Left lung (tissue), 4 donors: ENCODE measurements at regions not wholly inside any gene's neighbourhood (a gene's known extent, or its start where the extent isn't known, plus 50 kb on each side); places are given as distances from the start of the nearest gene placed in this dataset.
A peak's percentile ranks its signal among the peaks of the same experiment; 100 is the strongest.

Source experiments
- ATAC-seq: fragments of 200-7000 bp; cut with Tn5 transposase; one replicate; pipeline ENCODE4 v1.9.1; 2020; ENCODE audit warnings: moderate library complexity
- DNase-seq, 4 donors: peaks; one replicate each; pipeline ENCODE4 v3.0.0-alpha.2; 2013 to 2020
- H3K27ac ChIP-seq, 2 donors: fragments of 200-600 bp; sonication (generic) in 1 of 2; one replicate each; pipeline versions ENCODE4 v1.5.0 to v1.8.0; 2020 to 2021
- H3K27me3 ChIP-seq, 2 donors: fragments of 200-600 bp; sonication (generic) in 1 of 2; one replicate each; pipeline versions ENCODE4 v1.5.0 to v1.8.0; 2020 to 2021
- H3K36me3 ChIP-seq, 2 donors: fragments of 200-600 bp; sonication (generic) in 1 of 2; one replicate each; pipeline versions ENCODE4 v1.5.0 to v1.8.0; 2020 to 2021
- H3K4me1 ChIP-seq, 2 donors: fragments of 200-600 bp; one replicate each; pipeline ENCODE4 v1.8.0; 2021
- H3K4me3 ChIP-seq, 2 donors: fragments of 200-600 bp; sonication (generic) in 1 of 2; one replicate each; pipeline versions ENCODE4 v1.5.0 to v1.8.0; 2020 to 2021; ENCODE audit warnings: mild to moderate bottlenecking in 1 of 2
- H3K9me3 ChIP-seq, 2 donors: fragments of 200-600 bp; sonication (generic) in 1 of 2; one replicate each; pipeline versions ENCODE4 v1.5.0 to v1.8.0; 2020 to 2021
- intact Hi-C, 2 donors: fragments of 100-400 bp; cut with DNase I; formaldehyde crosslinking; loops; one replicate each; pipeline versions ENCODE4 v1.11.2 to v1.14.2; 2022
- TF ChIP-seq, protein P1 (sequence below), 2 donors: fragments of 200-600 bp; sonication (generic) in 1 of 2; IDR thresholded peaks; one replicate each; pipeline versions ENCODE4 v1.5.0 to v1.8.0; 2021; ENCODE audit warnings: antibody characterized with exemption in 2 of 2
- donor health status: DM: no; HTN: yes; CAD: no.
- donor health status: DM: no; HTN: no; CAD: no.

DNA sequence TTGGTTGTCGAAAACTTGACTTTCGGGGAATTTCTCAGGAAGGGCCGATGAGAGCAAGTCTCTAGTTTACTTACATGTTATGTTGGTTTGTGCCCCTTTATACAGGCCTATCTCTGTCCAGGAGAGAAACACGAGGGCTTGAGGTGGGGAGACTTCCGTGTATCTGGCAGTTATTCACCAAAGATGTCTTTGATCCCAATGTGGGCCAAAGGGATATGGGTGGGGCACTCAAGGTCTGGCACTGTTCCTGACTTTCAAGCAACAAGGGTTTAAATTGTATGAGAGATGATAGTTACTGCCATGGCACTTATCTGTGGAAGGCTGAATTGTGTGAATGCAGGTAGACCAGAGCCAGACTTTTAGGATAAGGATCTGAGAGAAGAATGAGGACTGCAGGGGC is 137.2 kb upstream of the DHRS4 start:
- intact Hi-C loops, result no loop called here
- H3K4me1 ChIP-seq, result no peaks in the 10 kb centered on the region
- no peak overlapping the region for H3K4me3 ChIP-seq
- TF ChIP-seq, protein P1, sequence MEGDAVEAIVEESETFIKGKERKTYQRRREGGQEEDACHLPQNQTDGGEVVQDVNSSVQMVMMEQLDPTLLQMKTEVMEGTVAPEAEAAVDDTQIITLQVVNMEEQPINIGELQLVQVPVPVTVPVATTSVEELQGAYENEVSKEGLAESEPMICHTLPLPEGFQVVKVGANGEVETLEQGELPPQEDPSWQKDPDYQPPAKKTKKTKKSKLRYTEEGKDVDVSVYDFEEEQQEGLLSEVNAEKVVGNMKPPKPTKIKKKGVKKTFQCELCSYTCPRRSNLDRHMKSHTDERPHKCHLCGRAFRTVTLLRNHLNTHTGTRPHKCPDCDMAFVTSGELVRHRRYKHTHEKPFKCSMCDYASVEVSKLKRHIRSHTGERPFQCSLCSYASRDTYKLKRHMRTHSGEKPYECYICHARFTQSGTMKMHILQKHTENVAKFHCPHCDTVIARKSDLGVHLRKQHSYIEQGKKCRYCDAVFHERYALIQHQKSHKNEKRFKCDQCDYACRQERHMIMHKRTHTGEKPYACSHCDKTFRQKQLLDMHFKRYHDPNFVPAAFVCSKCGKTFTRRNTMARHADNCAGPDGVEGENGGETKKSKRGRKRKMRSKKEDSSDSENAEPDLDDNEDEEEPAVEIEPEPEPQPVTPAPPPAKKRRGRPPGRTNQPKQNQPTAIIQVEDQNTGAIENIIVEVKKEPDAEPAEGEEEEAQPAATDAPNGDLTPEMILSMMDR (IDR thresholded peaks at IDR 0.05), result no peak
- H3K27me3 ChIP-seq, result no peaks in the 10 kb centered on the region
- ATAC-seq, result no peak
- DNase-seq, result no peak
- no peak overlapping the region for H3K27ac ChIP-seq
- no peaks in the 10 kb centered on the region for H3K36me3 ChIP-seq
- peaks cover 0 to 15% of the 10 kb centered on the region in 2 donors for H3K9me3 ChIP-seq

DNA sequence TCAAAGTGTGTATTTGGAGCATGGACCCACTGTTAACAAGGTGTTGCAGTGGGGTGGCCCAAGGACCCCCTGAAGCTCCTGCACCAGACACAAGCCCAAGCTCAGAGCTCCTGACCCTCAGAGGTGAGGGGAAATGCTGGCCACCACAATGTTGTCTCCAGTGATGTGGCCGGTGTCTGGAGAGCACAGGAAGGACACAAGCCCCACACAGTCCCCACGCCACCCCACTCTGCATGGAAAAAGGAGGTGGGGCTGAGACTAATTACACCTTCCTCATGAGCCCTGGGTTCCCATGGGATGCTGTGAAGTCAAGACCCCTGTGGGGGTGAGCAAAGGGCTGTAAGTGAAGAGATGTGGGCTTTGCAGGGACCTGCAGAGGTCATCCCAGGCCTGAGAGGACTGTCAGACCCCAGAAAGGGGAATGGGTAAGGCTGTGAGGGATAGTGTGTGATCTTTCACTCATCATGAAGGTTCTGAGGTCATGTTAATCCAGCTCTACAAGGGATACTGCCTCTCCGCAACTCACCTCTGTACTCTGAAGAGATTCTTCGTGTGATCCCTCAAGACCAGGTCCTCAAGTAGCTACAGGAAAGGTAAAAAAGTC is 136.3 kb upstream of the DHRS4 start:
- Histone ChIP-seq H3K36me3 (no peaks in the 10 kb centered on the region), H3K27ac (no peak overlapping the region), H3K4me1 (no peaks in the 10 kb centered on the region), H3K9me3 (peaks cover 0 to 15% of the 10 kb centered on the region in 2 donors), H3K27me3 (no peaks in the 10 kb centered on the region), H3K4me3 (no peak overlapping the region)
- TF ChIP-seq, protein P1 (IDR thresholded peaks at IDR 0.05), result no peak
- intact Hi-C loops, result no loop called here
- no peak for ATAC-seq
- DNase-seq, result no peak

DNA sequence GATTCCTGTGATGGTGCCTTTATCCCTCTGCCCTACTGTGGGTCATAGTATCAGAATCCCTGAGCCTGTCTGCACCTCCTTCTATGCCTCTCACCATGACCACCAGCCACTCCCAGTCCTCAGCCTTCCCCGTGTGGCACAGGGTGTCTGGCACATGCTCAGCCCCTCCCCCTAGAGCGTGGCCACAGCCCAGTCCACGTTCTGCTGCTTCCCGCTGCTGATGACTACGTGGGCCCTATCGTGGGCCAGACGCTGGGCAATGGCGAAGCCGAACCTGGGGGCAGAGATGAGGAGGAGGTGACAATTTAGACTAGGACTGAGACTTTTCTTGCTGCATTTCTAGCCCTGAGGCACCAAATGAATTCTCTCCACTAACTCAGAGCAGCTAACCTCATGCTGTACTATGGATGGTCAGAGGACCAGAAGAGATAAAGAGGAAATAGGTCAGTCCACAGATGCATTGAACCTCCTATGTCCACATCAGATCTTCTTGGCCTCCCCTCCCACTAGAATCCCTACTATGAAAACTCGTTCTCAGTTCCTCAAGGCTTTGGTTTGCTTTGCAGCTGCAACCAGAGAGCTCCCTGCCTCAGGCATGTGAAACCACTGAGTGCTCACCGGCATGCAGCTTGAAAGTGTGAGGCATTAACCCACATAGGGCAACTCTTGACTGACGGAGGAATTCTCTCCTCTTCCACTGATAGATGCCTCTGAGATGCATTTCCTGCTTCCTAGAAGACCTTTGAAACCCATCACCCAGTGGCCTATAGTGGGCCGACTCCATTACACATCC is 126.3 kb upstream of the DHRS4 start:
- no peak overlapping the region for H3K4me3 ChIP-seq
- H3K27ac ChIP-seq, result no peak overlapping the region
- H3K36me3 ChIP-seq, result no peaks in the 10 kb centered on the region
- H3K9me3 ChIP-seq, result no peaks in the 10 kb centered on the region
- TF ChIP-seq, protein P1 (IDR thresholded peaks at IDR 0.05), result no peak
- intact Hi-C loops, result no loop called here
- peak in 1 of 4 donors; percentile 64 for DNase-seq
- no peak for ATAC-seq
- no peaks in the 10 kb centered on the region for H3K27me3 ChIP-seq
- H3K4me1 ChIP-seq, result peaks cover 0 to 6% of the 10 kb centered on the region in 2 donors

DNA sequence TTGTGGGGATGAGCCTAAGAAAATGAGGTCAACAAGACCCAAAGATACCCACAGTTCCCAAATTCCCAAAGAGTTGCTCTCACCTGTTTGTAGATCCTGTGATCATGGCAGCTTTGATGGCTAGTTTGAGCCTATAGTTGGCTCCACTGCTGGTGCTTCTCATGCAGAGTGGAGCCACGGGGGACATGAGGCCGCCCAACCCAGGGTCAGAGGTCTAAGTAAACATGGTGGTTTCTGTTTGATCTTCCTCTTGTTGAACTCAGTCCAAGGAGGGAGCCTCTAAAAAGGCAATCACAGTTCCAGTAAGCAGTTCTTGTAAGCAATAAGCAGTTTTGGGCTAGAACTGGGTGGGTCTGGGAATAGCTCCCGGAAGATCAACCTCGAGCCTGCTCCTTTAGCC is 125.6 kb upstream of the DHRS4 start:
- Histone ChIP-seq H3K27me3 (no peaks in the 10 kb centered on the region), H3K9me3 (no peaks in the 10 kb centered on the region), H3K4me3 (no peak overlapping the region), H3K4me1 (peaks cover 0 to 6% of the 10 kb centered on the region in 2 donors), H3K27ac (no peak overlapping the region), H3K36me3 (no peaks in the 10 kb centered on the region)
- TF ChIP-seq, protein P1 (IDR thresholded peaks at IDR 0.05), result no peak
- ATAC-seq, result no peak
- intact Hi-C loops, result no loop called here
- DNase-seq, result no peak

DNA sequence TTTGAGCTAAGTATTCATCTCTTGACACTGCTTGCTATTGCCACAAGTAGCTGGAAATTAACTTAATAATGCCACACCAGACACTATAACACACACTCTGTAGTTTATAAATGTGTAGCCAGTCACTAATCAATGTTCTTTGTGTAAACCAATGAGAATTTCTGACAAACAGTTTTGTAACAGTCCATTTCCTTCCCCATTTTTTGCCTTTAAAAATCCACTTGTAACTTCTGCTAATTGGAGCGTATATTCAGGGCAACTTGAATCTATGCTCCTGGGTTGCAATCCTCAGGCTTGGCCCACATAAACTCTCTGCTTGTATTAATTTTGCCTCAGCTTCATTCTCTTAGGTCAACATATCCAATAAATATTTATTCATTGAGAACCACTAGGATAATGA is 125.0 kb upstream of the DHRS4 start:
- intact Hi-C loops, result no loop called here
- TF ChIP-seq, protein P1 (IDR thresholded peaks at IDR 0.05), result no peak
- ATAC-seq, result no peak

More for the DNA sequence above, 125.0 kb upstream of the DHRS4 start:
- H3K36me3 ChIP-seq, result no peaks in the 10 kb centered on the region
- no peaks in the 10 kb centered on the region for H3K27me3 ChIP-seq
- H3K9me3 ChIP-seq, result no peaks in the 10 kb centered on the region
- no peak overlapping the region for H3K27ac ChIP-seq
- peaks cover 0 to 6% of the 10 kb centered on the region in 2 donors for H3K4me1 ChIP-seq
- no peak for DNase-seq
- H3K4me3 ChIP-seq, result no peak overlapping the region
